SK-N-SH (cell line): ENCODE measurements at regions not wholly inside any gene's neighbourhood (a gene's known extent, or its start where the extent isn't known, plus 50 kb on each side); places are given as distances from the start of the nearest gene placed in this dataset.

Experiments used
- CTCF ChIA-PET: fragments of 300-600, 350-600 bp; formaldehyde crosslinking; extraction: SDS; loops from one replicate; lab custom pipeline; 2021; lab: Yijun Ruan, JAX
- POLR2A ChIA-PET: fragments of 350-600 bp; sonication (Branson Sonifier 250); formaldehyde crosslinking; extraction: SDS; loops from one replicate; lab custom pipeline; 2020; ENCODE audit warnings: antibody characterized with exemption, inconsistent platforms; lab: Yijun Ruan, JAX
- DNase-seq: peaks from one replicate; pipeline ENCODE4 v3.0.0; 2012
- H2AFZ ChIP-seq: fragments of 200-600 bp; sonication (generic); 2 replicates; pipeline ENCODE4 v1.8.1; 2016; ENCODE audit warnings: antibody characterized with exemption, mild to moderate bottlenecking, low read depth
- H3F3A ChIP-seq: fragments of 200-600 bp; sonication (generic); replicated peaks from 2 replicates; pipeline ENCODE3; 2016; ENCODE audit warnings: antibody characterized with exemption, mild to moderate bottlenecking; ENCODE audit not compliant: insufficient read depth
- H3K27ac ChIP-seq, 2 experiments: fragments of 200-500 bp in 1 of 2; fragments of 200-600 bp in 1 of 2; sonication (Bioruptor generic) in 1 of 2; sonication (generic), shearing (Covaris generic) in 1 of 2; 2 replicates each; pipeline versions ENCODE4 v1.5.1 to v1.6.1; 2014 to 2016; ENCODE audit warnings: low read depth in 2 of 2, inconsistent platforms in 1 of 2, low read length in 1 of 2, mild to moderate bottlenecking in 1 of 2, mixed read lengths in 1 of 2
- H3K27me3 ChIP-seq: fragments of 200-600 bp; sonication (generic), shearing (Covaris generic); 2 replicates; pipeline ENCODE4 v1.6.1; 2016; ENCODE audit warnings: mixed run types; ENCODE audit not compliant: insufficient read depth
- H3K36me3 ChIP-seq, 2 experiments: fragments of 200-500 bp in 1 of 2; fragments of 200-600 bp in 1 of 2; sonication (Bioruptor generic) in 1 of 2; sonication (generic) in 1 of 2; replicated peaks in 1 of 2; 2 replicates each; pipeline versions ENCODE3 to v1.5.1; 2014 to 2016; ENCODE audit warnings: low read length in 1 of 2, mild to moderate bottlenecking in 1 of 2; ENCODE audit not compliant: insufficient read depth in 2 of 2, control insufficient read depth in 1 of 2
- H3K4me1 ChIP-seq, 2 experiments: fragments of 200-500 bp in 1 of 2; fragments of 200-600 bp in 1 of 2; sonication (Bioruptor generic) in 1 of 2; sonication (generic), shearing (Covaris generic) in 1 of 2; 2 replicates each; pipeline versions ENCODE4 v1.5.1 to v1.6.1; 2014 to 2016; ENCODE audit warnings: low read depth in 1 of 2, low read length in 1 of 2, mixed run types in 1 of 2; ENCODE audit not compliant: insufficient read depth in 2 of 2, control insufficient read depth in 1 of 2
- H3K4me2 ChIP-seq: fragments of 200-600 bp; sonication (generic), shearing (Covaris generic); 2 replicates; pipeline ENCODE4 v1.6.1; 2017; ENCODE audit warnings: mixed run types
- H3K4me3 ChIP-seq, 2 experiments: fragments of 200-500 bp in 1 of 2; fragments of 200-600 bp in 1 of 2; sonication (Bioruptor generic) in 1 of 2; sonication (generic), shearing (Covaris generic) in 1 of 2; 2 replicates each; pipeline versions ENCODE4 v1.5.1 to v1.8.1; 2014 to 2016; ENCODE audit warnings: low read depth in 2 of 2, inconsistent platforms in 1 of 2, low read length in 1 of 2, mild to moderate bottlenecking in 1 of 2, mixed read lengths in 1 of 2, moderate library complexity in 1 of 2
- H3K79me2 ChIP-seq: fragments of 200-600 bp; sonication (generic); 2 replicates; pipeline ENCODE4 v1.8.1; 2017; ENCODE audit warnings: mild to moderate bottlenecking; ENCODE audit not compliant: insufficient read depth
- H3K9ac ChIP-seq: fragments of 200-600 bp; sonication (generic); 2 replicates; pipeline ENCODE4 v1.6.1; 2017; ENCODE audit warnings: mixed run types
- H3K9me2 ChIP-seq: fragments of 200-600 bp; sonication (generic); 2 replicates; pipeline ENCODE4 v1.6.1; 2017; ENCODE audit warnings: mixed run types
- H3K9me3 ChIP-seq: fragments of 200-600 bp; sonication (generic); 2 replicates; pipeline ENCODE4 v1.6.1; 2017; ENCODE audit warnings: mixed run types, mild to moderate bottlenecking, moderate library complexity
- H4K20me1 ChIP-seq: fragments of 200-600 bp; sonication (generic); 2 replicates; pipeline ENCODE4 v1.6.1; 2017; ENCODE audit warnings: mild to moderate bottlenecking, mixed run types; ENCODE audit not compliant: insufficient read depth
- ELF1 ChIP-seq: IDR thresholded peaks from 2 replicates; pipeline ENCODE4 v1.4.0; 2012
- EZH2phosphoT487 ChIP-seq: fragments of 200-600 bp; sonication (generic); IDR thresholded peaks from 2 replicates; pipeline ENCODE4 v1.6.1; 2017; ENCODE audit warnings: low read depth, mixed run types, mild to moderate bottlenecking, antibody characterized with exemption, moderate library complexity, borderline replicate concordance
- FOXJ3 ChIP-seq: sonication (generic); formaldehyde crosslinking; IDR thresholded peaks from 2 replicates; pipeline ENCODE4 v1.5.1; 2020; ENCODE audit warnings: mild to moderate bottlenecking, missing genetic modification reagents
- MEF2A ChIP-seq: IDR thresholded peaks from 2 replicates; pipeline ENCODE4 v1.4.0; 2012; ENCODE audit warnings: low read depth, borderline replicate concordance
- NFIC ChIP-seq: IDR thresholded peaks from 2 replicates; pipeline ENCODE4 v1.4.0; 2012; ENCODE audit warnings: borderline replicate concordance
- NRF1 ChIP-seq: IDR thresholded peaks from 2 replicates; pipeline ENCODE4 v1.6.1; 2012; ENCODE audit warnings: low read depth, mild to moderate bottlenecking, low read length
- POLR2AphosphoS5 ChIP-seq: IDR thresholded peaks from 2 replicates; pipeline ENCODE4 v1.6.1; 2012; ENCODE audit warnings: low read depth, low read length
- RCOR1 ChIP-seq: fragments of 150-350 bp; IDR thresholded peaks from 2 replicates; pipeline ENCODE4 v1.6.1; 2017; ENCODE audit warnings: antibody characterized with exemption, low read length
- RXRA ChIP-seq: IDR thresholded peaks from 2 replicates; pipeline ENCODE4 v1.4.0; 2012; ENCODE audit warnings: low read depth, mild to moderate bottlenecking, borderline replicate concordance
- SIN3A ChIP-seq: IDR thresholded peaks from 2 replicates; pipeline ENCODE4 v1.6.1; 2012; ENCODE audit warnings: low read depth, mild to moderate bottlenecking, low read length, moderate library complexity, borderline replicate concordance
- TAF1 ChIP-seq: IDR thresholded peaks from 2 replicates; pipeline ENCODE4 v1.6.1; 2012; ENCODE audit warnings: low read depth, mild to moderate bottlenecking, low read length, moderate library complexity, borderline replicate concordance
- TF ChIP-seq, protein P1 (sequence below): IDR thresholded peaks from 2 replicates; pipeline ENCODE4 v1.4.0; 2012; ENCODE audit warnings: low read depth, borderline replicate concordance
- TF ChIP-seq, protein P2 (sequence below): fragments of 200-600 bp; sonication (generic); IDR thresholded peaks from 2 replicates; pipeline ENCODE4 v1.6.1; 2017; ENCODE audit warnings: antibody characterized with exemption, mild to moderate bottlenecking, moderate library complexity

DNA sequence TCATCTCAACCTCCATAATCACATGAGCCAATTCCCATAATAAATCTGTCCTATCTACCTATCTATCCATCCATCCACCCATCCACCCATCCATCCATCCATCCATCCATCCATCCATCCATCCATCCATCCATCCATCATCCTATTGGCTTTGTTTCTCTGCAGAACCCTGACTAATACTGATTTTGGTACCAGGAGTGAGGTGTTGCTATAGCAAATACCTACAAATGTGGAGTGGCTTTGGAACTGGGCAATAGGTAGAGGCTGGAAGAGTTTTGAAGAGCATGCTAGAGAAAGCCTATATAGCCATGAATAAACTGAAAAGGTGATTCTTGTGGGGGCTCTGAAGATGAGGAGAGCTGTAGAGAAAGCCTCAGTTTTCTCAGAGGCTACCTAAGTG, 88.7 kb upstream of the ANKRD28 start:
- no peak for TF ChIP-seq FOXJ3 (CRISPR knock-in tag)
- TF ChIP-seq NFIC, result no peak
- TF ChIP-seq RXRA, result no peak
- TF ChIP-seq NRF1, result no peak
- TF ChIP-seq POLR2AphosphoS5, result no peak
- no peak for TF ChIP-seq ELF1
- TF ChIP-seq, protein P1, sequence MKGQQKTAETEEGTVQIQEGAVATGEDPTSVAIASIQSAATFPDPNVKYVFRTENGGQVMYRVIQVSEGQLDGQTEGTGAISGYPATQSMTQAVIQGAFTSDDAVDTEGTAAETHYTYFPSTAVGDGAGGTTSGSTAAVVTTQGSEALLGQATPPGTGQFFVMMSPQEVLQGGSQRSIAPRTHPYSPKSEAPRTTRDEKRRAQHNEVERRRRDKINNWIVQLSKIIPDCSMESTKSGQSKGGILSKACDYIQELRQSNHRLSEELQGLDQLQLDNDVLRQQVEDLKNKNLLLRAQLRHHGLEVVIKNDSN, result no peak
- no peaks in the 10 kb centered on the region for H3K27me3 ChIP-seq
- H3K79me2 ChIP-seq, result no peaks in the 10 kb centered on the region

GRCh38 chr3:15887261-15887660, 89.5 kb upstream of the ANKRD28 start:
- H3K36me3 ChIP-seq, result peaks cover 0 to 3% of the 10 kb centered on the region in 2 experiments
- H4K20me1 ChIP-seq, result no peaks in the 10 kb centered on the region
- H3F3A ChIP-seq, result no peaks in the 10 kb centered on the region
- H2AFZ ChIP-seq, result no peak overlapping the region
- no peak overlapping the region for H3K9ac ChIP-seq
- TF ChIP-seq SIN3A (no peak), MEF2A (no peak), NFIC (no peak), RCOR1 (no peak), EZH2phosphoT487 (no peak), TAF1 (no peak)
- TF ChIP-seq, protein P1, result no peak
- TF ChIP-seq, protein P2, sequence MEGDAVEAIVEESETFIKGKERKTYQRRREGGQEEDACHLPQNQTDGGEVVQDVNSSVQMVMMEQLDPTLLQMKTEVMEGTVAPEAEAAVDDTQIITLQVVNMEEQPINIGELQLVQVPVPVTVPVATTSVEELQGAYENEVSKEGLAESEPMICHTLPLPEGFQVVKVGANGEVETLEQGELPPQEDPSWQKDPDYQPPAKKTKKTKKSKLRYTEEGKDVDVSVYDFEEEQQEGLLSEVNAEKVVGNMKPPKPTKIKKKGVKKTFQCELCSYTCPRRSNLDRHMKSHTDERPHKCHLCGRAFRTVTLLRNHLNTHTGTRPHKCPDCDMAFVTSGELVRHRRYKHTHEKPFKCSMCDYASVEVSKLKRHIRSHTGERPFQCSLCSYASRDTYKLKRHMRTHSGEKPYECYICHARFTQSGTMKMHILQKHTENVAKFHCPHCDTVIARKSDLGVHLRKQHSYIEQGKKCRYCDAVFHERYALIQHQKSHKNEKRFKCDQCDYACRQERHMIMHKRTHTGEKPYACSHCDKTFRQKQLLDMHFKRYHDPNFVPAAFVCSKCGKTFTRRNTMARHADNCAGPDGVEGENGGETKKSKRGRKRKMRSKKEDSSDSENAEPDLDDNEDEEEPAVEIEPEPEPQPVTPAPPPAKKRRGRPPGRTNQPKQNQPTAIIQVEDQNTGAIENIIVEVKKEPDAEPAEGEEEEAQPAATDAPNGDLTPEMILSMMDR, result no peak
- H3K4me1 ChIP-seq, result no peaks in the 10 kb centered on the region; a peak in 1 of 4 replicates
- H3K9me2 ChIP-seq, result no peaks in the 10 kb centered on the region
- POLR2A ChIA-PET, result no interaction called here
- H3K9me3 ChIP-seq, result no peaks in the 10 kb centered on the region
- no peak overlapping the region for H3K4me3 ChIP-seq
- H3K27me3 ChIP-seq, result no peaks in the 10 kb centered on the region
- no peak overlapping the region for H3K4me2 ChIP-seq
- DNase-seq, result no peak
- no peaks in the 10 kb centered on the region for H3K79me2 ChIP-seq
- H3K27ac ChIP-seq, result no peak overlapping the region
- CTCF ChIA-PET, result no interaction called here

More for the DNA sequence above, 88.7 kb upstream of the ANKRD28 start:
- Histone ChIP-seq H3F3A (no peaks in the 10 kb centered on the region), H3K9me3 (no peaks in the 10 kb centered on the region), H4K20me1 (no peaks in the 10 kb centered on the region), H3K4me2 (no peak overlapping the region), H3K27ac (no peak overlapping the region), H3K4me3 (no peak overlapping the region), H3K4me1 (no peaks in the 10 kb centered on the region), H3K9ac (no peak overlapping the region), H3K36me3 (peaks cover 0 to 3% of the 10 kb centered on the region in 2 experiments), H3K9me2 (no peaks in the 10 kb centered on the region), H2AFZ (no peak overlapping the region)
- ChIA-PET CTCF (no interaction called here), POLR2A (no interaction called here)
- DNase-seq, result no peak
